PFSK-1 (cell line): ENCODE measurements at regions not wholly inside any gene's neighbourhood (a gene's known extent, or its start where the extent isn't known, plus 50 kb on each side); places are given as distances from the start of the nearest gene placed in this dataset.

Experiments used
- POLR2AphosphoS5 ChIP-seq: IDR thresholded peaks from 2 replicates; pipeline ENCODE4 v1.6.1; 2012; ENCODE audit warnings: low read depth, mild to moderate bottlenecking, control low read depth, low read length, moderate library complexity
- REST ChIP-seq, 2 experiments: IDR thresholded peaks; 2 replicates each; pipeline versions ENCODE4 v1.6.1 to v1.8.0; 2011 to 2012; ENCODE audit warnings: low read depth in 2 of 2, low read length in 2 of 2, control low read depth in 1 of 2, inconsistent platforms in 1 of 2, mild to moderate bottlenecking in 1 of 2, moderate library complexity in 1 of 2; ENCODE audit not compliant: insufficient read depth in 1 of 2
- SIN3A ChIP-seq: IDR thresholded peaks from 2 replicates; pipeline ENCODE4 v1.6.1; 2012; ENCODE audit warnings: mild to moderate bottlenecking, low read length, moderate library complexity, borderline replicate concordance; ENCODE audit not compliant: insufficient read depth
- TAF1 ChIP-seq: IDR thresholded peaks from 2 replicates; pipeline ENCODE4 v1.6.1; 2012; ENCODE audit warnings: low read length, control low read depth, borderline replicate concordance; ENCODE audit not compliant: insufficient read depth

GRCh38 chr1:94335447-94335846 is 82.7 kb upstream of the ABCD3 start:
- TF ChIP-seq POLR2AphosphoS5 (no peak), REST (IDR thresholded peaks at IDR 0.05; ENCODE audit: insufficient read depth in 1 of 2, low read depth in 2 of 2, low read length in 2 of 2) (no peak), TAF1 (no peak), SIN3A (no peak)
